OCI-LY1 (cell line): ENCODE measurements at regions not wholly inside any gene's neighbourhood (a gene's known extent, or its start where the extent isn't known, plus 50 kb on each side); places are given as distances from the start of the nearest gene placed in this dataset.

Source experiments
- H2AFZ ChIP-seq: fragments of 200-600 bp; sonication (generic), shearing (Covaris generic); 2 replicates; pipeline ENCODE4 v1.6.0; 2014; ENCODE audit warnings: antibody characterized with exemption, mild to moderate bottlenecking, low read length
- H3F3A ChIP-seq: fragments of 200-600 bp; sonication (generic), shearing (Covaris generic); 2 replicates; pipeline ENCODE4 v1.6.0; 2014; ENCODE audit warnings: mild to moderate bottlenecking, antibody characterized with exemption, low read length, moderate library complexity; ENCODE audit not compliant: insufficient read depth
- H3K27ac ChIP-seq: fragments of 200-600 bp; sonication (generic); 2 replicates; pipeline ENCODE4 v1.5.1; 2014; ENCODE audit warnings: low read length, mixed run types, mild to moderate bottlenecking, low read depth; ENCODE audit not compliant: poor library complexity, severe bottlenecking
- H3K27me3 ChIP-seq: fragments of 200-600 bp; sonication (generic); 2 replicates; pipeline ENCODE4 v1.6.0; 2014; ENCODE audit warnings: antibody characterized with exemption, mild to moderate bottlenecking, low read length, moderate library complexity; ENCODE audit not compliant: insufficient read depth
- H3K36me3 ChIP-seq: fragments of 200-600 bp; sonication (generic); 2 replicates; pipeline ENCODE4 v1.6.1; 2014; ENCODE audit warnings: mild to moderate bottlenecking, antibody characterized with exemption, low read length, moderate library complexity, mixed read lengths; ENCODE audit not compliant: insufficient read depth
- H3K4me1 ChIP-seq: fragments of 200-600 bp; sonication (generic); 2 replicates; pipeline ENCODE4 v1.5.1; 2014; ENCODE audit warnings: mild to moderate bottlenecking, low read length, moderate library complexity; ENCODE audit not compliant: insufficient read depth, severe bottlenecking
- H3K4me2 ChIP-seq: fragments of 200-600 bp; sonication (generic), shearing (Covaris generic); 2 replicates; pipeline ENCODE4 v1.6.1; 2014; ENCODE audit warnings: low read length
- H3K4me3 ChIP-seq: fragments of 200-600 bp; sonication (generic); 2 replicates; pipeline ENCODE4 v1.5.1; 2014; ENCODE audit warnings: low read length, low read depth, mild to moderate bottlenecking, mixed read lengths; ENCODE audit not compliant: poor library complexity, severe bottlenecking
- H3K79me2 ChIP-seq: fragments of 200-600 bp; shearing (Covaris generic); 2 replicates; pipeline ENCODE4 v1.6.1; 2016; ENCODE audit warnings: mixed run types, low read length, mixed read lengths; ENCODE audit not compliant: insufficient read depth
- H3K9ac ChIP-seq: fragments of 200-600 bp; sonication (generic), shearing (Covaris generic); 2 replicates; pipeline ENCODE4 v1.6.1; 2014; ENCODE audit warnings: mild to moderate bottlenecking, low read length, mixed read lengths
- H3K9me2 ChIP-seq: fragments of 200-600 bp; sonication (generic), shearing (Covaris generic); 2 replicates; pipeline ENCODE4 v1.6.1; 2014; ENCODE audit warnings: low read depth, mild to moderate bottlenecking, low read length, mixed read lengths
- H3K9me3 ChIP-seq: fragments of 200-600 bp; shearing (Covaris generic); 2 replicates; pipeline ENCODE4 v1.6.1; 2014; ENCODE audit warnings: low read length, mixed read lengths
- H4K20me1 ChIP-seq: fragments of 200-600 bp; sonication (generic), shearing (Covaris generic); 2 replicates; pipeline ENCODE4 v1.6.0; 2016; ENCODE audit warnings: mild to moderate bottlenecking, low read length; ENCODE audit not compliant: insufficient read depth
- CTCF ChIP-seq: fragments of 200-600 bp; sonication (generic), shearing (Covaris generic); IDR thresholded peaks from 2 replicates; pipeline ENCODE4 v1.5.1; 2017; ENCODE audit warnings: mild to moderate bottlenecking, antibody characterized with exemption, low read length, moderate library complexity, mixed read lengths
- EZH2 ChIP-seq: fragments of 200-600 bp; sonication (generic), shearing (Covaris generic); IDR thresholded peaks from 2 replicates; pipeline ENCODE4 v1.8.0; 2017; ENCODE audit warnings: borderline replicate concordance, mixed run types, mild to moderate bottlenecking, antibody characterized with exemption, low read length, moderate library complexity, mixed read lengths

GRCh38 chr9:12403721-12404120 is 289.5 kb upstream of the TYRP1 start:
- no peak for TF ChIP-seq EZH2
- TF ChIP-seq CTCF = no peak
- Histone ChIP-seq H3F3A (no peaks in the 10 kb centered on the region), H3K4me2 (no peak overlapping the region), H3K27ac (no peak overlapping the region), H4K20me1 (no peaks in the 10 kb centered on the region), H3K9me3 (no peaks in the 10 kb centered on the region), H3K36me3 (no peaks in the 10 kb centered on the region), H3K79me2 (no peaks in the 10 kb centered on the region), H3K9me2 (no peaks in the 10 kb centered on the region), H3K9ac (no peak overlapping the region), H2AFZ (no peak overlapping the region), H3K4me1 (no peaks in the 10 kb centered on the region), H3K27me3 (no peaks in the 10 kb centered on the region), H3K4me3 (no peak overlapping the region)

- H3K9me3 ChIP-seq = no peaks in the 10 kb centered on the region
- no peaks in the 10 kb centered on the region for H3K79me2 ChIP-seq
- no peak for TF ChIP-seq EZH2
- TF ChIP-seq CTCF = no peak
- H3K9ac ChIP-seq = no peak overlapping the region
- H3K9me2 ChIP-seq = no peaks in the 10 kb centered on the region
- no peaks in the 10 kb centered on the region for H3F3A ChIP-seq
- no peaks in the 10 kb centered on the region for H3K4me1 ChIP-seq
- H3K4me2 ChIP-seq = no peak overlapping the region
- no peak overlapping the region for H3K27ac ChIP-seq
- H3K4me3 ChIP-seq = no peak overlapping the region
- no peaks in the 10 kb centered on the region for H3K36me3 ChIP-seq
- H4K20me1 ChIP-seq = no peaks in the 10 kb centered on the region
- no peaks in the 10 kb centered on the region for H3K27me3 ChIP-seq
- H2AFZ ChIP-seq = no peak overlapping the region
Measured at GRCh38 chr9:12413986-12414385, 279.2 kb upstream of the TYRP1 start.

- no peaks in the 10 kb centered on the region for H3K9me3 ChIP-seq
Measured at GRCh38 chr9:12414514-12414913, 278.7 kb upstream of the TYRP1 start.

More at GRCh38 chr9:12414514-12414913, 278.7 kb upstream of the TYRP1 start:
- H3K4me3 ChIP-seq = no peak overlapping the region
- no peaks in the 10 kb centered on the region for H3F3A ChIP-seq
- H3K4me2 ChIP-seq = no peak overlapping the region
- H4K20me1 ChIP-seq = no peaks in the 10 kb centered on the region
- no peaks in the 10 kb centered on the region for H3K27me3 ChIP-seq
- no peak overlapping the region for H3K9ac ChIP-seq
- no peaks in the 10 kb centered on the region for H3K4me1 ChIP-seq
- no peak for TF ChIP-seq EZH2
- TF ChIP-seq CTCF = no peak
- no peaks in the 10 kb centered on the region for H3K9me2 ChIP-seq
- no peak overlapping the region for H2AFZ ChIP-seq
- H3K36me3 ChIP-seq = no peaks in the 10 kb centered on the region
- H3K79me2 ChIP-seq = no peaks in the 10 kb centered on the region
- H3K27ac ChIP-seq = no peak overlapping the region
